Activated CD4-positive, alpha-beta memory T cell treated with anti-CD3 and anti-CD28 coated beads for 36 hours (primary cell): ENCODE measurements at regions not wholly inside any gene's neighbourhood (a gene's known extent, or its start where the extent isn't known, plus 50 kb on each side); places are given as distances from the start of the nearest gene placed in this dataset.
"Not testable (repeated sequence)": the region's sequence is repeated elsewhere in the genome, so short reads cannot be mapped to it uniquely, and the experiment has no call there.

ENCODE experiments used
- CTCF ChIA-PET: fragments of 350-600 bp; sonication (Branson Sonifier 250); formaldehyde crosslinking; loops from one replicate; lab custom pipeline; 2021; ENCODE audit warnings: antibody characterized with exemption, inconsistent platforms; lab: Charles Lee
- POLR2A ChIA-PET: fragments of 350-600 bp; sonication (Branson Sonifier 250); formaldehyde crosslinking; loops from one replicate; lab custom pipeline; 2021; ENCODE audit warnings: antibody characterized with exemption; lab: Charles Lee
- DNase-seq: peaks from one replicate; pipeline ENCODE4 v3.0.0-alpha.2; 2020
- H3K27ac Mint-ChIP-seq: one replicate; pipeline ENCODE4 v1.8.0; 2021; ENCODE audit warnings: mixed read lengths
- H3K27me3 Mint-ChIP-seq: one replicate; pipeline ENCODE4 v1.8.0; 2021; ENCODE audit warnings: mixed read lengths
- H3K36me3 Mint-ChIP-seq: one replicate; pipeline ENCODE4 v1.8.0; 2021; ENCODE audit warnings: mixed read lengths
- H3K4me1 Mint-ChIP-seq: one replicate; pipeline ENCODE4 v1.8.0; 2021; ENCODE audit warnings: low read depth, mixed read lengths
- H3K4me3 Mint-ChIP-seq: one replicate; pipeline ENCODE4 v1.8.0; 2021; ENCODE audit warnings: mild to moderate bottlenecking, mixed read lengths
- H3K9me3 Mint-ChIP-seq: one replicate; pipeline ENCODE4 v1.8.0; 2021; ENCODE audit warnings: mixed read lengths
- intact Hi-C: fragments of 100-400 bp; cut with micrococcal nuclease; formaldehyde crosslinking; loops from one replicate; pipeline ENCODE4 v1.15.1; 2023

- DNase-seq = no peak
- intact Hi-C loops = loop anchor here (2.0 to 5.0 kb wide), 3 partner anchors 194 to 739 kb away; no protein-coding TSS in a partner anchor
- peaks cover 4% of the 10 kb centered on the region for H3K9me3 Mint-ChIP-seq
- no peak overlapping the region for H3K4me3 Mint-ChIP-seq
- no peaks in the 10 kb centered on the region for H3K4me1 Mint-ChIP-seq
- CTCF ChIA-PET = interaction anchor here (0.6 to 2.7 kb wide), 13 partner anchors 9 to 793 kb away, joined by 3 to 24 read pairs (median 4); no protein-coding TSS in a partner anchor
- POLR2A ChIA-PET = no interaction called here
- H3K36me3 Mint-ChIP-seq = no peaks in the 10 kb centered on the region
- no peak overlapping the region for H3K27ac Mint-ChIP-seq
- peaks cover 12% of the 10 kb centered on the region for H3K27me3 Mint-ChIP-seq
These were observed 233.7 kb upstream of the NFIA start for GRCh38 chr1:60848583-60849188.

GRCh38 chr1:60847855-60848582 lies 234.3 kb upstream of the NFIA start:
- Mint-ChIP-seq H3K27me3 (peaks cover 12% of the 10 kb centered on the region), H3K36me3 (no peaks in the 10 kb centered on the region), H3K9me3 (peaks cover 4% of the 10 kb centered on the region), H3K4me3 (no peak overlapping the region), H3K4me1 (no peaks in the 10 kb centered on the region), H3K27ac (no peak overlapping the region)
- CTCF ChIA-PET = interaction anchor here (0.6 to 2.7 kb wide), 10 partner anchors 10 to 741 kb away, joined by 3 to 24 read pairs (median 4); no protein-coding TSS in a partner anchor
- no peak for DNase-seq
- POLR2A ChIA-PET = no interaction called here
- intact Hi-C loops = loop anchor here (2.0 to 5.0 kb wide), 3 partner anchors 195 to 739 kb away; no protein-coding TSS in a partner anchor

DNA sequence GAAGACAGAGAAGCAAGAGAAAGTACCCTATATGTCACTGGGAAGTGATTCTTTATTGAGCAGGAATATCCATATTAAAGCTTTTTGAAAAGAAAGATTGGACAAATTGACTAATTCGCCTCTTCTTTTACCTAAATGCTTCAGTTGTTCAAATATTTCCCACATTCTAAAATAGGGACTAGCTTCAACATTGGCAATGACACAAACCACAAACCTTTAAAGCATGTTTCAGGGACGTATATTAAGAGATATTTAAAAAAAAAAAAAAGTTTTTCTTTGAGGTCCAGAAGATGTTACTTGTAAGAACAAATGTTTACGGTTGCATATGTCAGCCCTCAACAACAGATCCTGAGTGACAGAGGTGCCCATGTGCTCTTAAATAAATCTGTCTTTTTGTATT lies 235.0 kb upstream of the NFIA start:
- no peak for DNase-seq
- Mint-ChIP-seq H3K27ac (no peak overlapping the region), H3K9me3 (peaks cover 4% of the 10 kb centered on the region), H3K36me3 (no peaks in the 10 kb centered on the region), H3K4me1 (no peaks in the 10 kb centered on the region), H3K4me3 (no peak overlapping the region), H3K27me3 (peaks cover 12% of the 10 kb centered on the region)
- POLR2A ChIA-PET = no interaction called here
- CTCF ChIA-PET = interaction anchor here (1.7 to 2.7 kb wide), 2 partner anchors 11 to 195 kb away, joined by 6 to 24 read pairs; no protein-coding TSS in a partner anchor
- intact Hi-C loops = loop anchor here (5.0 kb wide), 1 partner anchor 740 kb away; no protein-coding TSS in a partner anchor

DNA sequence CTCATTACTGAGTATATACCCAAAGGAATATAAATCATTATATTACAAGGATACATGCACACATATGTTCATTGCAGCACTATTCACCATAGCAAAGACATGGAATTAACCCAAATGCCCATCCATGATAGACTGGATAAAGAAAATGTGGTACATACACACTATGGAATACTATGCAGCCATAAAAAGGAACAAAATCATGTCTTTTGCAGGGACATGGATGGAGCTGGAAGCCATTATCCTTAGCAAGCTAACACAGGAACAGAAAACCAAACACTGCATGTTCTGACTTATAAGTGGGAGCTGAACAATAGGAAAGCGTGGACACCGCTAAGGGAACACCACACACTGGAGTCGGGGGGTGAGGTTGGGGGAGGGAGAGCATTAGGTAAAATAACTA lies 236.7 kb upstream of the NFIA start:
- intact Hi-C loops = loop anchor here (5.0 kb wide), 1 partner anchor 742 kb away; no protein-coding TSS in a partner anchor
- H3K27me3 Mint-ChIP-seq = peaks cover 12% of the 10 kb centered on the region
- CTCF ChIA-PET = interaction anchor here (1.7 kb wide), 1 partner anchor 197 kb away, joined by 5 read pairs; no protein-coding TSS in a partner anchor
- H3K9me3 Mint-ChIP-seq, POLR2A ChIA-PET, H3K36me3 Mint-ChIP-seq, H3K4me3 Mint-ChIP-seq, H3K4me1 Mint-ChIP-seq, H3K27ac Mint-ChIP-seq, DNase-seq: not testable (repeated sequence)

GRCh38 chr1:60842304-60842703 lies 240.1 kb upstream of the NFIA start:
- intact Hi-C loops = no loop called here
- H3K27ac Mint-ChIP-seq = no peak overlapping the region
- POLR2A ChIA-PET = no interaction called here
- H3K27me3 Mint-ChIP-seq = peaks cover 17% of the 10 kb centered on the region
- DNase-seq = no peak
- H3K4me1 Mint-ChIP-seq = no peaks in the 10 kb centered on the region
- H3K9me3 Mint-ChIP-seq = peaks cover 4% of the 10 kb centered on the region
- H3K4me3 Mint-ChIP-seq = no peak overlapping the region
- H3K36me3 Mint-ChIP-seq = no peaks in the 10 kb centered on the region
- CTCF ChIA-PET = no interaction called here

DNA sequence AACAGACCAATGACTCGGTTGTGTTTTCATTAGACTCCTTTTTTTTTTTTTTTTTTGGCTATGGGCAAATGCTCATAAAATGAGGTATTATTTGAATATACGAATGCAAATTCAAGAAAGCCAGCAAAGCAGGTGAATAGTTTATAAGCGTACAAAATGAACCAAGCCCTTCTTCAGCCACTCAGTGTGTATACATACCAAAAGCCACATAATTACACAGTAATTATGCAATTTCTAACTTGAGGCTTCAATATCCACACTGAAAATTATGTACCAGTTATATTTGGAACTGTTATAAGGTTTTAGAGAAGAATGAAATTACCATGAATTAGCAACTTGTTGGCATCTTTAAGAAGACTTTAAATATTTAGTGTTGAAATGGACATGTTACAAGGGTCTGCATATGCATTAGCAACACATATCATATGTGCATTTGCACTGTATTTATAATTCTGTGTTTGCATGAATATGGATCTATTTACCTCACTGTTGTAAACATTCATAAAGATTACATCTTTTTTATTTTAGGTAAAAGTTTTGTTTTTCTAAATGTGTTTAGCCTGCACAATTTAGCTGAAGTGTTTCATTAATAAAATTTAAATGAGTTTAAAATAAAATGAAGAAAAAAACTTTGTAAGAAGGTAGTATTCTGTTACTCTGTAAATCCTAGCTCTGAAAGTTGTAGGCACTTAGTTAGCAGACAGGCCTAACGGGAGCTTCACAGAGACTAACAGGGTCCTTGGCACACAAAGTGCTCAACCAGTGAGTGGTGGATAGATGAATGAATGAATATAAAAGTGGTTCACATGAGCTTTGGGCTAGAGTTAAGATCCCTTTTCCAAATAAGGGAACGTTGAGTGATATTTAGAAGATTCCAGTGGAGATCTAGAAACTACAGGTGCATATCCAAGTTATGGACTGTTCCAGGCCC lies 241.0 kb upstream of the NFIA start:
- Mint-ChIP-seq H3K27me3 (peaks cover 17% of the 10 kb centered on the region), H3K27ac (no peak overlapping the region), H3K36me3 (no peaks in the 10 kb centered on the region), H3K9me3 (peaks cover 4% of the 10 kb centered on the region), H3K4me1 (no peaks in the 10 kb centered on the region), H3K4me3 (no peak overlapping the region)
- DNase-seq = no peak
- ChIA-PET CTCF (no interaction called here), POLR2A (no interaction called here)
- intact Hi-C loops = no loop called here

- H3K4me1 Mint-ChIP-seq, H3K36me3 Mint-ChIP-seq, H3K9me3 Mint-ChIP-seq, H3K27ac Mint-ChIP-seq, intact Hi-C loops, CTCF ChIA-PET, DNase-seq, H3K4me3 Mint-ChIP-seq, POLR2A ChIA-PET: not testable (repeated sequence)
- peaks cover 14% of the 10 kb centered on the region for H3K27me3 Mint-ChIP-seq
These were observed 241.9 kb upstream of the NFIA start for GRCh38 chr1:60840476-60840875.

GRCh38 chr1:60835649-60836048 lies 246.7 kb upstream of the NFIA start:
- DNase-seq = no peak
- no peaks in the 10 kb centered on the region for H3K9me3 Mint-ChIP-seq
- intact Hi-C loops = no loop called here
- H3K4me1 Mint-ChIP-seq = no peaks in the 10 kb centered on the region
- ChIA-PET POLR2A (no interaction called here), CTCF (no interaction called here)
- no peaks in the 10 kb centered on the region for H3K36me3 Mint-ChIP-seq
- peaks cover 23% of the 10 kb centered on the region for H3K27me3 Mint-ChIP-seq
- no peak overlapping the region for H3K27ac Mint-ChIP-seq
- H3K4me3 Mint-ChIP-seq = no peak overlapping the region

DNA sequence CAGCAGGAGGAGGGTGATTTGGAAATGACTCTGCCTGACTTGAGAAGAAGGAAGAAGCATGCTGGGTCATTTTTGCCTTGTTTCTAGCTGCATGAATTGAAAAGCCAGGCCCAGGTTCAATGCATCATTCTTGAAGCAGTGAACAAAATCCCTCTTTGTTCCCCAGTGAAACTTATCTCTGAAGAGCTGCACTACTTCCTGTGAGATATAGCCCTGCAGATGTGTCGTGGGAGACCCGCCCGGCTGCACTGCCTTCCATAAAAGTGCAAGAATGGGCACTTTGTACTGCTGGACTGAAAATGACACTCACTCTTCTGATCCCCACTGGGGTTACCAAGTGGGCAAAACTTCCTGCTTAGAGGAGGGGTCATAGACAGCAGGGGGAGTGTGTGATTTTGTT lies 249.2 kb upstream of the NFIA start:
- no peak overlapping the region for H3K27ac Mint-ChIP-seq
- no peak for DNase-seq
- CTCF ChIA-PET = no interaction called here
- no peaks in the 10 kb centered on the region for H3K36me3 Mint-ChIP-seq
- H3K4me3 Mint-ChIP-seq = no peak overlapping the region
- H3K4me1 Mint-ChIP-seq = no peaks in the 10 kb centered on the region
- peaks cover 22% of the 10 kb centered on the region for H3K27me3 Mint-ChIP-seq
- intact Hi-C loops = no loop called here
- no peaks in the 10 kb centered on the region for H3K9me3 Mint-ChIP-seq
- POLR2A ChIA-PET = no interaction called here

DNA sequence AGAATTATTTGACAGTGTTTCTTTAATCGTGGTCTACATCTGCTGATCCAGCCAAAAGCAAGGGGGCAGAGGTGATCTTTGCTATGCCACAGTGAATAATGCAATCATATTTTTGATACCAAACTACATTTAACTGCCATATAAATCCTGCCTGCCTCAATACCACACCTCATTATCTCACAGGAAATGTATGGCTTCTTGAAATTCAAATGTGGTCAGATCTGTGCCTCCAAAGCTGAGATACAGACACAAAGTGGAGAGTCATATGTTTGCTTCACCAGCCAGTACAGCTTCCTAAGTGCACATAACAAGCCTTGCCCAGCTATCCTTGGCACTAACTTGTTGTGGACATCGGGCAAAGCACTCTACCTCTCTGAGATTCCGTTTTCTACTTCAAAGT lies 250.0 kb upstream of the NFIA start:
- Mint-ChIP-seq H3K4me1 (no peaks in the 10 kb centered on the region), H3K27me3 (peaks cover 19% of the 10 kb centered on the region), H3K27ac (no peak overlapping the region), H3K4me3 (no peak overlapping the region), H3K9me3 (no peaks in the 10 kb centered on the region), H3K36me3 (no peaks in the 10 kb centered on the region)
- ChIA-PET POLR2A (no interaction called here), CTCF (no interaction called here)
- intact Hi-C loops = no loop called here
- no peak for DNase-seq

- Mint-ChIP-seq H3K9me3 (no peaks in the 10 kb centered on the region), H3K36me3 (no peaks in the 10 kb centered on the region), H3K4me1 (no peaks in the 10 kb centered on the region), H3K27me3 (peaks cover 19% of the 10 kb centered on the region), H3K4me3 (no peak overlapping the region), H3K27ac (no peak overlapping the region)
- POLR2A ChIA-PET = no interaction called here
- intact Hi-C loops = no loop called here
- CTCF ChIA-PET = no interaction called here
- no peak for DNase-seq
These were observed 250.6 kb upstream of the NFIA start for GRCh38 chr1:60831780-60832179.

- POLR2A ChIA-PET = no interaction called here
- no peaks in the 10 kb centered on the region for H3K9me3 Mint-ChIP-seq
- no peaks in the 10 kb centered on the region for H3K36me3 Mint-ChIP-seq
- intact Hi-C loops = no loop called here
- no peak overlapping the region for H3K4me3 Mint-ChIP-seq
- CTCF ChIA-PET = no interaction called here
- DNase-seq = no peak
- H3K27me3 Mint-ChIP-seq = peaks cover 19% of the 10 kb centered on the region
- no peaks in the 10 kb centered on the region for H3K4me1 Mint-ChIP-seq
- no peak overlapping the region for H3K27ac Mint-ChIP-seq
These were observed 253.4 kb upstream of the NFIA start for GRCh38 chr1:60828944-60829343.
